AG08396 (cell line): ENCODE measurements at regions not wholly inside any gene's neighbourhood (a gene's known extent, or its start where the extent isn't known, plus 50 kb on each side); places are given as distances from the start of the nearest gene placed in this dataset.
A peak's percentile ranks its signal among the peaks of the same experiment; 100 is the strongest.
"Not testable (repeated sequence)": the region's sequence is repeated elsewhere in the genome, so short reads cannot be mapped to it uniquely, and the experiment has no call there.

ENCODE experiments used
- DNase-seq: peaks from one replicate; pipeline ENCODE4 v3.0.0; 2012; ENCODE audit warnings: low spot score, mixed read lengths

DNA sequence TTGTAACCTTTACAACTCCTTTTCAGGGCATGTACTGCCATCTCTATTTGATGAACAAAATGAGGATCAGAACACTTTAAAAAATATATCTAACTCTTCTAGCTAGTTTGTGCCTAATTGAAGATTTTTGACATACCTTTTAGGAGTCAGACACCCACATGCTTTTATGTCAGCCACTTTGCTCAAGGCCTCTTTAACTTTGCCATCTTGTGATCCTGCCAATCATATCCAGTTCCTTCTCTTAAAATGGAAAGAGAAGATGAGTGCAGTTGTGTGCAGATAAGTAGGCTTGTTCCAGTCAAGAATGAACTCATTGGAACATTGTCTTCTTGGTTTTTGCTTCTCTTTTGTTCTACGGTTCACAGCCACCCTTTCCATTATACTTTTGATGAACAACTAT lies 425.6 kb upstream of the TNC start:
- no peak for DNase-seq

DNA sequence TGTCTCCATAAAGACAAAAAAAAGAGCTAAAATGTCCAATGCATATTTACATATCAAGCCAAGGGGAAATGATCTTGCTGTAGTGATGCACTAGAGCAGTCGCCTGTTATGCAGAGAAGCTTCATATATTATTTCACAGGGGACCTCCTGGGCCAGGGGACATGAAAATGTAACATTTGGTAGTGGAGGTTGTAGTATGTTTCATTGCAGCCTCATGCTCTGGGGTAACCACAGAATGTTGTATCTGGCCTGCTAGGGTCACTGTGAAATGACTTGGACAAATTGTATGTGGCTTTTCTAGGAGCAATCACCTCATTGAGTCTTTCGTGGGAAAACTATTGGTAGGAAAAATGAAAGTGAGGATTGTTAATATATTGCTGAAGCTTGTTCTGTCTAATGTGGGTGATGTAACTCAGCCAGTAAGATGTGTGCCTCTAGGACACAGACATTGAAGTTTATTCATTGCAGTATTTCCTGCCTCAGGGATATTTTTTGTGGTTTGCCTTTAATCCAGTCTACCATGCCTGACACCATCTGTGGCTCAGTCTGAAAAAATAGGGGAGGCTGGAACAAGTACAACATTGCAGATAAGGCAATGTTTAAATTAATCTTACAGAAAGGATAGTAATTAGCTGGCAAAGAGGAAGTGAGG lies 430.8 kb upstream of the TNC start:
- DNase-seq, result no peak

GRCh38 chr9:115551396-115551795 lies 433.4 kb upstream of the TNC start:
- DNase-seq, result no peak

DNA sequence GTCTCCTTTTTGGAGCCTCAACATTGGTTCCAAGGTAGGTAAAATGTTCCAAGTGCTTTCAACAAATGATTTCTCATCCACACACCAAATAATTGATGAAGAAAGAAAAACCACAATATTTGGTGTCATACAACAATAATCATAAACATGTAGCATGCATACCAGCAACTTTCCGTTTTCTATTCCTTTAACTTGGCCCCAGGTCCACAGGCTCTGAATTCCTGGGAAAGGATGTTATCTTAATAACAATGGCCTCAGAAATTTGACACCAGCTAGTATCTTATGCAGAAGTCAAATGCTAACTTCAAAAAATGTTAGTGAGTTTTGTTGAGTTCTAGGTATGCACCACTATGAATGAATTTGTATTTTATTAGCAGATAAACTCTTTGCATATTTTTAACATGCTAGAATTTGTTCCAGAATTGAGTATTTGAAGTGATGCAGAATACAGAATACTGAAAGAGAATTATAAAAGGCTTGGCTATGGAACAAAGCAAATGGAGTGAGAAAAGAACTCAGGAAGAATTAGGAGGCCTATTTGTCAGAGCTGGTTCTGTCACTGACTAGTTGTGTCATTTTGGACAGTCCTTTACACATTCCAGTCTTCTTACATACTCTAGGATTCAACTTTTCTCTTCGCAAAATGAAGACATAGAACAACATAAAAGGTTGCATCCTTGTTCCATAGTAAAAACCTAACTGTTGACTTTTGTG lies 435.3 kb upstream of the TNC start:
- DNase-seq, result no peak

GRCh38 chr9:115556432-115556831 lies 438.5 kb upstream of the TNC start:
- no peak for DNase-seq

GRCh38 chr9:115575147-115575546 lies 457.2 kb upstream of the TNC start:
- DNase-seq, result no peak

- not testable (repeated sequence) for DNase-seq
Measured at GRCh38 chr9:115585458-115585857, 467.5 kb upstream of the TNC start.

DNA sequence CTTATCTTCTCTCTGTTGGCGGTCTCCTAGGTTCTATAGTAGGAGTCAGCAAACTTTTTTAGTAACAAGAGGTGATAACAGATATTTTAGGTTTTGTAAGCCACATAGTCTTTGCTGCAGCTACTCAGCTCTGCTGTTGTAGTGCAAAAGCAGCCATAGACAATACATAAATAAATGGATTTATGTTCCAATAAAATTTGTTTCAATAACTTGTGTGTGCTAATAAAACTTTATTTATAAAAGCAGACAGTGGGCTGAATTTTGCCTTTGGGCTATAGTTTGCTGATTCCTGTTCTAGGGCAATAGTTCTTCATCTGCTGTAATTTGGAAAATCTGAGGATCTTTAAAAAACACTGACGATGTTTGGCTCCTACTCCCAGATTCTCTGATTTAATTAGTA lies 469.4 kb upstream of the TNC start:
- DNase-seq, result no peak

GRCh38 chr9:115590011-115590410 lies 472.1 kb upstream of the TNC start:
- DNase-seq, result peak; percentile 71

DNA sequence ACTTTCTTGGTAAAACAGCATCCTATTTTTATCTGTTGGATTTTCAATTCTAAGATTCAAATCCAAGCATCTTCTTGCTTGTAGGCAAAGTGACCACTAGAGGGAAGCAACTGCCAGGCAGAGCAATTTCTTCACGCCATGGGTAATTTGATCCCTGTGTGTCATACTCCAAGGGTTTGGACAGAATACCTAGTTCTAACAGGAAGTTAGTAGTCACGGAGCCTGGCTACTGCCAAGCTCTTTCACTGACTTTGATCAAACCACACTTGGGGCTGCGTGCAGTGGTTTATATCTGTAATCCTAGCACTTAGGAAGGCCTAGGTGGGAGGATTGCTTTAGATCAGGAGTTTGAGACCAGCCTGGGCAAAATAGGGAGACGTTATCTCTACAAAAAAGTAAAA lies 473.6 kb upstream of the TNC start:
- DNase-seq, result peak; percentile 81

GRCh38 chr9:115593587-115594091 lies 475.7 kb upstream of the TNC start:
- peak; percentile 30 for DNase-seq

- DNase-seq, result no peak
Measured at GRCh38 chr9:115594557-115594956, 476.6 kb upstream of the TNC start.

- peak; percentile 50 for DNase-seq
Measured at GRCh38 chr9:115596021-115596745, 478.2 kb upstream of the TNC start.

DNA sequence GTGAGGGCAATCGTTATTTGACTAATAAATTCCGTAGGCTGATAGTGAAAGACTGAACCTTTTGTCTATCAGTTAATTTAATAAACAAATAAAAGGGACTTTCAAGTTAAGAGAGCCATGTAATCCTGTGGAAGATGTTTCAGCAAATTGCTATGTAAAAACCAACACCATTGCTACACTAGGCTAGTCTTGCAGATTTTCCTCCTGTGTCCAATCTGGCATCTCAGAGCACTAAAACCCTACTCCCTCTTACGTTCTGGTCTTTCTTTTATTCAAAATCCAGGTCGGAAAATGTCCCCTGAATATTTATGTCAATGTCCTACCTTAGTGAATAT lies 478.8 kb upstream of the TNC start:
- no peak for DNase-seq

DNA sequence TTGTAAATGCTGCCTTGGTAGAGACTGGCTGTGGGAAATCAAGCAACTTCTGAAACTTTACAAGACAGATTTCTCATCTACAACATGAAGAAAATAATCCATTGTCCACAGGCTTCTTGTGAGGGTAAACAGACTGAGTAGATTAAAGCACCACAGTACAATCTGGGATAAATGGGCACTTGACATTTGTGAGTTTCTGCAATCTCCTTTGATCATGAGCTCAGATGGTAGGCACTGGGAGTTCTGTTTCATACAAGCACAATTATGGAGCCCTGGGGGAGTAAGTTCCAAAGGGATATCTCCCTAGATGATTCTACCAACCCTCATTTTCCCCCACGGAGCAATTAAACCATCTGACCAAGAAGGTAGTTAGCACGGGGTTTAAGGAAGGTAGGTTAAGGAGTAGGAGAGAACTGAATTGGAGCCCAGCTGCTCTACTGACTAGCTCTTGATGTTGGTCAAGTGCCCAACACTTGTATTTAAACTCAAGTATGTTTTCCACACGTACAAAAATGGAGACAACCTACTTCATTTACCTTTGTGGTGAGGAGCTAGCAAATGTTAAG lies 479.5 kb upstream of the TNC start:
- no peak for DNase-seq

DNA sequence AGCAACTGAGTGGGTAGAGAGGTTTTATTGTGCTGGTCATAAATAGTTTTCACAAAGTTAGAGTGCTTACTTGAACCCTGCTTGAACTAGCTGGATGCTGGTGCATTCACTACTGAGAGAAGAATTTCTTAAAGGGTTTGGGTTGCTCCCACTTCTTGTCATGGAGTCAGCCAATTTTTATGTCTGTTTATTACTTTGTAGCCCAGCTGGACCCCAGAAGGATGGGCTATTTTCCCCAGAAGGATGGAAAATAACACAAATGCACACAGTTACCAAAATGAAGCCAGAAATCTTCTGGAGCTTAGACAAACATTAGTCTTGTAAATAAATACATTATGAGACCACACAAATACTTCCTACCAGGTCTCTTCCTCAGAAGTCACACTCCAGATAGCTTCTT lies 480.8 kb upstream of the TNC start:
- no peak for DNase-seq

DNA sequence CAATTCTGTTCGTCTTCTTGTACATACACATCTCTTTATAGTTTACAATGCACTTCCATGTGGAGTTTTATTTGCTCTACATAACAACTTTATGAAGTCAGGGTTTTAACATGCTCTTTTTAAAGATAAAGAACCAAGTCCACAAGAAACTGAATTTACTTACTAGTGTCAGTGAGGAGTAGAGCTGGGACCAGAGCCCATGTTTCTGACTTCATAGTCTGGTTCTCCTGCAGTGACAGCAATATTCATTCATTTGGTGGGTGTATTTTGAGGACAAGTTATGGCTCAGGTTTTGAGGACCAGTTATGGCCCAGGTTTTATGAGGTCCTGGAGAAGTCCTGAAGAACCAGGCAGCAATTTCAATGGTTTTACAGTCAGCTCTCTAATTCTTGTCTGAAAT lies 481.9 kb upstream of the TNC start:
- no peak for DNase-seq

DNA sequence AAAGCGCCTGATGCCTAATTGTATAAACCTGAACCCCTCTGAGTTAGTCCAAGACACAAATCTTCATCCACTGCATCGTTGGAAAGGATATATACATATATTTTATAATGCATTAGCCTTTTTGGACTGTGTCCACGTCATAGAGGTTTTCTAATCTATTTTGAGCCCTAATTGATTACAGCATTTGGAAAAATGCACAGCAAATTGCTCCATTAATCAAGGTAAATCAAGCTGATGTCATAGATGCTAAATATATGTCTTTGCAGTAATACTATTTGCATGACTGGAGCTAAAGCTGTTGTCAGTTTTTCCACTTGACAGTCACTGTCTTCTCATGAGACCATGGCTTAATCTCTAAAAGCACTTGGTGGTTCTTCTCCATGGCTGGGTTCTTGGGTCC lies 483.5 kb upstream of the TNC start:
- DNase-seq, result no peak

DNA sequence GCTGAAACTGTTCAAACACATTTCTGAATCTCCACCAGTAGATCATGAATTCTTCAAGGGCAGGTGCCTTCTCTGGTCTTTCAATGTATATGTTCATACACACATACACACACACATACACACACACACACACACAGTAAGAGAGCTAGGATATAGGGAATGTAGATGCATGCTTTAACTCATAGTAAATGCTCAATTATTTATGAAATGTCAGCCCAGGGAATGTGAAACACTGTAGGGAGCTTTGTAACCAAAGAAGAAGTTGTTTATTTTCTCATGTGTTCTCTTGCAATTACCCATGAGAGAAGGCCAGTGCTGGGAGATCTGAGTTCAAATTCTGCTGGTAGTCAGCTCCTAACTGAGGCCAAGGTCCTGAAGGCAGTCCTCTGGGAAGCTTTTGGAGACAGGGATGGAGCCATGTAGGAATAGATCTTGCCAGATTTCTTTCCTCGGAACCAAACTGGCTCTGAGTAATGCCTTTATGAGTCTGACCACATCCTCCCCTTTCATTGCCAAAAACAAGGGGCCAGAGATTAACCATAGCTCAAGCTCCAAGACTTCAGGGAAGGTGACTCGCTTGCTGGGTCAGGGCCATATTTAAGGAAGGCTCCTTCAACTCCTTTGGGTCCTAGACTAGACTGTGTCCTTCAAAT lies 487.0 kb upstream of the TNC start:
- peak; percentile 41 for DNase-seq

DNA sequence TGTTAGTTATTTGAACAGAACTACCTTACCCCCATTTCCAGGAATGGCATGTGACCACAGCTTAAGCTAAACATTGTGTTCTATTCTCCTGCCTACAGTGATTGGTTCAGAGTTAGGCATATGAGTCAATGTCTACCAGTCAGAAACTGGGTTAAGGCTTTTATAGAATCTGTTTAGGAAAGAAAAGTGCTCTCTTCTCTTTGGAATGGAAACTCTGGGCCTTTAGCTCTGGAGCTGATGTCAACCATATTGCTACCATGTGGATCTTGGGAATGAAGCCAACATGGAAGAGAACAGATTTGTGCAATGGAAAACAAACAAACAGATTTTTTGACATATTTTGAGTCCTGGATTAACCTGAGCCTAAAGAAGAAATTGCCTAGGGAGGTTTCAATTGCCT lies 488.9 kb upstream of the TNC start:
- DNase-seq, result no peak

- no peak for DNase-seq
Measured at GRCh38 chr9:115614326-115614999, 496.5 kb upstream of the TNC start.

DNA sequence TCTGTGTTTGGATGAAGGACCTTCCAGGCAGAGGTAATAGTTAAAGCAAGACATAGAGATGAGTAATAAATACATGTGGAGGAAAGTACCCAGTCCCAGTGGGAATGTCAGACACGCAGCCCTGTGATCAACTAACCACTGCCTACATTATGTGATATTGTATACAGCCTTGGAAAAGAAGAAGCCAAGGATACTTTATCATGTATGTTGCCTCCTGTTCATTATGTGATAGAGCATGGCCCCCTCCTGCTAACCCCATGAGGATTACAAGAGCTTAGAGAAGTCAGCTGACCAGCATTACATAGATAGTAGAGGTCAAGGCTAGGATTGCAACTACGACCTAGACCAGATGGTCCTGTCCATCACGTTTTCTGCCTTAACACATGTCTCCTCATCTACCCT lies 497.0 kb upstream of the TNC start:
- DNase-seq, result no peak
